IMR-90 (cell line): ENCODE measurements at regions not wholly inside any gene's neighbourhood (a gene's known extent, or its start where the extent isn't known, plus 50 kb on each side); places are given as distances from the start of the nearest gene placed in this dataset.
A peak's percentile ranks its signal among the peaks of the same experiment; 100 is the strongest.

ENCODE experiments used
- ATAC-seq: fragments of 200-7000 bp; cut with Tn5 transposase; 2 replicates; pipeline ENCODE4 v1.9.1; 2020; ENCODE audit warnings: low read depth, mild to moderate bottlenecking, moderate library complexity
- BruUV-seq: library from RNA; stranded (reverse); fragments of 400-500 nt; replicated peaks from 2 replicates; lab custom pipeline; 2021; lab: Mats Ljungman, UMichigan
- CTCF ChIA-PET: fragments of 300-600 bp; formaldehyde crosslinking; extraction: SDS; loops from one replicate; lab custom pipeline; 2021; ENCODE audit warnings: antibody characterized with exemption; lab: Yijun Ruan, JAX
- POLR2A ChIA-PET: fragments of 300-600 bp; sonication (Branson Sonifier 250); formaldehyde crosslinking; loops from one replicate; lab custom pipeline; 2022; ENCODE audit warnings: antibody characterized with exemption; ENCODE audit not compliant: unreplicated experiment; lab: Charles Lee
- DNase-seq: peaks from one replicate; pipeline ENCODE4 v3.0.0; 2013
- H2AFZ ChIP-seq: replicated peaks from 2 replicates; pipeline ENCODE3; 2013; ENCODE audit warnings: low read length, mild to moderate bottlenecking; ENCODE audit not compliant: poor library complexity
- H2AK5ac ChIP-seq: 2 replicates; pipeline ENCODE4 v1.6.1; 2013; ENCODE audit warnings: low read depth, low read length, inconsistent platforms
- H2AK9ac ChIP-seq: replicated peaks from 2 replicates; pipeline ENCODE3; 2013; ENCODE audit warnings: mild to moderate bottlenecking, low read depth, low read length, moderate library complexity; ENCODE audit not compliant: poor library complexity
- H2BK120ac ChIP-seq: 2 replicates; pipeline ENCODE4 v1.6.1; 2013; ENCODE audit warnings: low read depth, low read length, inconsistent platforms
- H2BK15ac ChIP-seq: 3 replicates; pipeline ENCODE4 v1.6.1; 2013; ENCODE audit warnings: low read depth, low read length, inconsistent platforms
- H2BK20ac ChIP-seq: 2 replicates; pipeline ENCODE4 v1.6.1; 2013; ENCODE audit warnings: low read depth, mild to moderate bottlenecking, inconsistent platforms, low read length, moderate library complexity
- H2BK5ac ChIP-seq: 2 replicates; pipeline ENCODE4 v1.6.1; 2013; ENCODE audit warnings: mild to moderate bottlenecking, low read depth, low read length, inconsistent platforms; ENCODE audit not compliant: poor library complexity, severe bottlenecking
- H3K14ac ChIP-seq: replicated peaks from 2 replicates; pipeline ENCODE4 v1.6.1; 2013; ENCODE audit warnings: low read depth, low read length, inconsistent platforms
- H3K18ac ChIP-seq: 2 replicates; pipeline ENCODE4 v1.6.1; 2013; ENCODE audit warnings: low read depth, low read length, control low read depth
- H3K23ac ChIP-seq: 2 replicates; pipeline ENCODE4 v1.6.1; 2013; ENCODE audit warnings: low read depth, low read length, inconsistent platforms
- H3K27ac ChIP-seq: 2 replicates; pipeline ENCODE4 v1.5.1; 2013; ENCODE audit warnings: mild to moderate bottlenecking, control low read depth, low read length; ENCODE audit not compliant: insufficient read depth
- H3K27me3 ChIP-seq: 2 replicates; pipeline ENCODE4 v1.6.1; 2013; ENCODE audit warnings: low read length; ENCODE audit not compliant: control insufficient read depth, insufficient read depth
- H3K36me3 ChIP-seq: 2 replicates; pipeline ENCODE4 v1.6.1; 2013; ENCODE audit warnings: low read length, mixed read lengths; ENCODE audit not compliant: control insufficient read depth, insufficient read depth
- H3K4ac ChIP-seq: 2 replicates; pipeline ENCODE4 v1.6.1; 2013; ENCODE audit warnings: low read depth, low read length, inconsistent platforms
- H3K4me1 ChIP-seq: 2 replicates; pipeline ENCODE4 v1.6.1; 2013; ENCODE audit warnings: low read length, mixed read lengths; ENCODE audit not compliant: control insufficient read depth, insufficient read depth
- H3K4me2 ChIP-seq: 2 replicates; pipeline ENCODE4 v1.6.1; 2013; ENCODE audit warnings: low read depth, mild to moderate bottlenecking, control low read depth, low read length, moderate library complexity
- H3K4me3 ChIP-seq: 2 replicates; pipeline ENCODE4 v1.5.1; 2013; ENCODE audit warnings: low read depth, mild to moderate bottlenecking, control low read depth, low read length, moderate library complexity; ENCODE audit not compliant: insufficient read depth
- H3K56ac ChIP-seq: 2 replicates; pipeline ENCODE4 v1.6.1; 2013; ENCODE audit warnings: low read length, inconsistent platforms; ENCODE audit not compliant: insufficient read depth; ENCODE audit errors: extremely low read depth
- H3K79me1 ChIP-seq, 2 experiments: 2 replicates each; pipeline ENCODE4 v1.6.1; 2013; ENCODE audit warnings: low read length in 2 of 2, inconsistent platforms in 1 of 2, low read depth in 1 of 2
- H3K9ac ChIP-seq: 2 replicates; pipeline ENCODE4 v1.6.1; 2013; ENCODE audit warnings: low read depth, low read length, control low read depth
- H3K9me1 ChIP-seq: 2 replicates; pipeline ENCODE4 v1.6.1; 2013; ENCODE audit warnings: low read length, inconsistent platforms; ENCODE audit not compliant: insufficient read depth
- H3K9me3 ChIP-seq: 2 replicates; pipeline ENCODE4 v1.6.1; 2013; ENCODE audit warnings: low read length; ENCODE audit not compliant: control insufficient read depth, insufficient read depth
- H4K20me1 ChIP-seq: 2 replicates; pipeline ENCODE4 v1.6.1; 2013; ENCODE audit warnings: low read length, inconsistent platforms; ENCODE audit not compliant: insufficient read depth
- H4K5ac ChIP-seq: 2 replicates; pipeline ENCODE4 v1.6.1; 2013; ENCODE audit warnings: mild to moderate bottlenecking, low read depth, low read length, control low read depth
- H4K8ac ChIP-seq, 2 experiments: 2 replicates each; pipeline ENCODE4 v1.6.1; 2013; ENCODE audit warnings: low read depth in 2 of 2, low read length in 2 of 2, control low read depth in 1 of 2, inconsistent platforms in 1 of 2
- H4K91ac ChIP-seq: 2 replicates; pipeline ENCODE4 v1.6.1; 2013; ENCODE audit warnings: low read depth, low read length, inconsistent platforms; ENCODE audit not compliant: insufficient read depth
- RCOR1 ChIP-seq: IDR thresholded peaks from 2 replicates; pipeline ENCODE4 v1.6.1; 2012; ENCODE audit warnings: mild to moderate bottlenecking, low read length, improper control_type of control experiment; ENCODE audit not compliant: insufficient replicate concordance
- WGBS, 2 experiments: methylation state at CpG; one replicate each; pipeline versions ENCODE4 v1.1.5 to v1.1.7; 2013; ENCODE audit warnings: missing lambda C conversion rate in 2 of 2; ENCODE audit not compliant: insufficient read length in 1 of 2; ENCODE audit errors: extremely low coverage in 2 of 2; 5-methylcytosine and 5-hydroxymethylcytosine counted together
- dilution Hi-C: fragments of 300-500 bp; cut with HindIII; formaldehyde crosslinking; loops from one replicate; pipeline ENCODE4 v1.14.3; 2018; ENCODE audit warnings: low sequenced_read_pairs; ENCODE audit not compliant: unreplicated experiment
- in situ Hi-C: fragments of 300-500 bp; cut with MboI; formaldehyde crosslinking; loops from 3 replicates; pipeline ENCODE4 v1.14.3; 2019; ENCODE audit warnings: low sequenced_read_pairs, inconsistent platforms, mixed read lengths
- intact Hi-C: fragments of 100-400 bp; cut with micrococcal nuclease; formaldehyde crosslinking; loops from 2 replicates; pipeline ENCODE4 v1.10.0; 2022

DNA sequence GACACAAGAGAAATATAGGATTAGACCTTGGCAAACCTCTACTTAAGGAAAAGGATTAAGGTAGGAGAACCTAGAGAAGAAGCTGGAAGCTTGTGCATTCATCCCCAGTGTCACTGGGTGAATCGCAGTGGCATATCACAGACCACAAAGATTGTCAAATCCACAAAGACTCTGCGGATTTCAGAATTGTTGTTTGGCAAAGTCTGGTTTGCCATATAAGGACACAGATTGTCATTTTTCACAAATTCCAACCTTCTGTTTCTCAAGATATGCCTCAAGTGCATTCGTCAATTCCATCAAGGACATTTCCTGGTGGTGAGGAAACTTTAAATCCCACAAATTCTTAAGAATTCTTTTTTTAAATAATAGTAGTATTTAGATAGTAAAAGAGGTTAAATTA lies 395.1 kb upstream of the PAPPA start:
- WGBS, 2 experiments: no CpG with 5 or more reads among the region's 3 CpGs
- ATAC-seq (no peak), DNase-seq (no peak)
- intact Hi-C loops (loop anchor here (5.0 kb wide), 2 partner anchors 166 to 184 kb away; no protein-coding TSS in a partner anchor), dilution Hi-C loops (no loop called here), in situ Hi-C loops (no loop called here)
- no peak overlapping the region for H2AK9ac ChIP-seq
- TF ChIP-seq RCOR1: no peak
- H3K9me3 ChIP-seq: no peaks in the 10 kb centered on the region
- no peak overlapping the region for H3K9ac ChIP-seq
- H2BK5ac ChIP-seq: no peak overlapping the region
- POLR2A ChIA-PET: no interaction called here
- peak overlapping the region; percentile 6; the same call in 1 of the 2 replicates for H3K18ac ChIP-seq
- no peak overlapping the region for H4K5ac ChIP-seq
- H3K36me3 ChIP-seq: no peaks in the 10 kb centered on the region
- H3K4me2 ChIP-seq: no peak overlapping the region
- H4K20me1 ChIP-seq: no peaks in the 10 kb centered on the region
- H3K23ac ChIP-seq: no peak overlapping the region
- no peak overlapping the region for H3K27ac ChIP-seq
- no peak overlapping the region for H4K8ac ChIP-seq
- no peak overlapping the region for H2AFZ ChIP-seq
- H3K9me1 ChIP-seq: no peaks in the 10 kb centered on the region
- no peaks in the 10 kb centered on the region for H3K79me1 ChIP-seq
- BruUV-seq: no TSS peak
- H2BK120ac ChIP-seq: no peak overlapping the region
- H3K56ac ChIP-seq: no peak overlapping the region
- H3K4me1 ChIP-seq: no peaks in the 10 kb centered on the region
- no peak overlapping the region for H2BK15ac ChIP-seq
- no peak overlapping the region for H3K4ac ChIP-seq
- H3K27me3 ChIP-seq: no peaks in the 10 kb centered on the region
- CTCF ChIA-PET: interaction anchor here (0.8 kb wide), 1 partner anchor 9 kb away, joined by 3 read pairs; no protein-coding TSS in a partner anchor
- no peak overlapping the region for H3K4me3 ChIP-seq
- no peak overlapping the region for H3K14ac ChIP-seq
- H4K91ac ChIP-seq: no peak overlapping the region
- H2BK20ac ChIP-seq: no peak overlapping the region
- no peak overlapping the region for H2AK5ac ChIP-seq
